ENCODE measurements at regions not wholly inside any gene's neighbourhood (a gene's known extent, or its start where the extent isn't known, plus 50 kb on each side); places are given as distances from the start of the nearest gene placed in this dataset.

- no peaks in the 10 kb centered on the region for H3K27me3 Mint-ChIP-seq
- no peak for DNase-seq (ENCODE audit: extremely low spot score, unreplicated experiment)
- no peak for TF ChIP-seq CTCF (conservative IDR thresholded peaks at IDR 0.05)
- H3K36me3 Mint-ChIP-seq: no peaks in the 10 kb centered on the region
- no peak overlapping the region for H3K4me3 Mint-ChIP-seq
- no peaks in the 10 kb centered on the region for H3K4me1 Mint-ChIP-seq (ENCODE audit: unreplicated experiment)
- no peak overlapping the region for H3K27ac Mint-ChIP-seq
- H3K9me3 Mint-ChIP-seq: no peaks in the 10 kb centered on the region
These were observed 1269.9 kb downstream of the ADGRL3 start for GRCh38 chr4:62470020-62470419.

GRCh38 chr4:62461961-62462360 lies 1261.8 kb downstream of the ADGRL3 start:
- no peaks in the 10 kb centered on the region for H3K9me3 Mint-ChIP-seq
- H3K27me3 Mint-ChIP-seq: no peaks in the 10 kb centered on the region
- H3K4me1 Mint-ChIP-seq (ENCODE audit: unreplicated experiment): no peaks in the 10 kb centered on the region
- H3K27ac Mint-ChIP-seq: no peak overlapping the region
- TF ChIP-seq CTCF (conservative IDR thresholded peaks at IDR 0.05): no peak
- H3K36me3 Mint-ChIP-seq: no peaks in the 10 kb centered on the region
- no peak for DNase-seq (ENCODE audit: extremely low spot score, unreplicated experiment)
- no peak overlapping the region for H3K4me3 Mint-ChIP-seq

GRCh38 chr4:62460329-62460728 lies 1260.2 kb downstream of the ADGRL3 start:
- no peak overlapping the region for H3K4me3 Mint-ChIP-seq
- no peak for TF ChIP-seq CTCF (conservative IDR thresholded peaks at IDR 0.05)
- no peaks in the 10 kb centered on the region for H3K4me1 Mint-ChIP-seq (ENCODE audit: unreplicated experiment)
- H3K9me3 Mint-ChIP-seq: no peaks in the 10 kb centered on the region
- H3K36me3 Mint-ChIP-seq: no peaks in the 10 kb centered on the region
- no peak overlapping the region for H3K27ac Mint-ChIP-seq
- no peaks in the 10 kb centered on the region for H3K27me3 Mint-ChIP-seq
- no peak for DNase-seq (ENCODE audit: extremely low spot score, unreplicated experiment)

- H3K4me3 Mint-ChIP-seq: no peak overlapping the region
- H3K4me1 Mint-ChIP-seq (ENCODE audit: unreplicated experiment): no peaks in the 10 kb centered on the region
- no peak overlapping the region for H3K27ac Mint-ChIP-seq
- H3K27me3 Mint-ChIP-seq: no peaks in the 10 kb centered on the region
- no peaks in the 10 kb centered on the region for H3K36me3 Mint-ChIP-seq
- TF ChIP-seq CTCF (conservative IDR thresholded peaks at IDR 0.05): no peak
- no peaks in the 10 kb centered on the region for H3K9me3 Mint-ChIP-seq
- DNase-seq (ENCODE audit: extremely low spot score, unreplicated experiment): no peak
These were observed 1257.2 kb downstream of the ADGRL3 start for GRCh38 chr4:62457356-62457755.

GRCh38 chr4:62455871-62456270 lies 1255.7 kb downstream of the ADGRL3 start:
- Mint-ChIP-seq H3K4me1 (ENCODE audit: unreplicated experiment) (no peaks in the 10 kb centered on the region), H3K4me3 (no peak overlapping the region), H3K36me3 (no peaks in the 10 kb centered on the region), H3K27me3 (no peaks in the 10 kb centered on the region), H3K9me3 (no peaks in the 10 kb centered on the region), H3K27ac (no peak overlapping the region)
- no peak for TF ChIP-seq CTCF (conservative IDR thresholded peaks at IDR 0.05)
- no peak for DNase-seq (ENCODE audit: extremely low spot score, unreplicated experiment)

GRCh38 chr4:62454535-62454934 lies 1254.4 kb downstream of the ADGRL3 start:
- no peak overlapping the region for H3K27ac Mint-ChIP-seq
- no peak overlapping the region for H3K4me3 Mint-ChIP-seq
- DNase-seq (ENCODE audit: extremely low spot score, unreplicated experiment): no peak
- H3K27me3 Mint-ChIP-seq: no peaks in the 10 kb centered on the region
- TF ChIP-seq CTCF (conservative IDR thresholded peaks at IDR 0.05): no peak
- no peaks in the 10 kb centered on the region for H3K4me1 Mint-ChIP-seq (ENCODE audit: unreplicated experiment)
- H3K9me3 Mint-ChIP-seq: no peaks in the 10 kb centered on the region
- no peaks in the 10 kb centered on the region for H3K36me3 Mint-ChIP-seq
